ENCODE measurements at regions not wholly inside any gene's neighbourhood (a gene's known extent, or its start where the extent isn't known, plus 50 kb on each side); places are given as distances from the start of the nearest gene placed in this dataset.
A peak's percentile ranks its signal among the peaks of the same experiment; 100 is the strongest.

- no peak overlapping the region for H2AK5ac ChIP-seq (ENCODE audit: insufficient read length, low read length)
- no peak overlapping the region for H3K4ac ChIP-seq (ENCODE audit: low read depth, low read length)
- no peak for TF ChIP-seq CTCF (conservative IDR thresholded peaks at IDR 0.05)
- H2AFZ ChIP-seq (ENCODE audit: low read length) = no peak overlapping the region
- H4K20me1 ChIP-seq (ENCODE audit: control insufficient read depth, insufficient read depth, insufficient read length) = no peaks in the 10 kb centered on the region
- no peak overlapping the region for H3K9ac ChIP-seq (ENCODE audit: extremely low read depth, insufficient read length, low read length)
- 0 out of 2 replicates have a peak, but pooled peaks cover 2% of the 10 kb centered on the region for H3K4me1 ChIP-seq (ENCODE audit: insufficient read depth, low read length)
- Mint-ChIP-seq H3K27ac (peak overlapping the region in 2 of 3 experiments; percentile 64 to 71; a peak in 4 of 7 replicates), H3K4me1 (peaks cover 23 to 26% of the 10 kb centered on the region in 2 experiments), H3K9me3 (peaks cover 0 to 3% of the 10 kb centered on the region in 2 experiments; a peak in 1 of 5 replicates), H3K27me3 (ENCODE audit: low read depth) (peaks cover 25% of the 10 kb centered on the region), H3K36me3 (ENCODE audit: insufficient read depth in 1 of 3, low read depth in 3 of 3) (peaks cover 0 to 5% (median 5%) of the 10 kb centered on the region in 3 experiments; a peak in 2 of 7 replicates), H3K4me3 (0 out of 5 replicates have a peak overlapping the region, but pooled peaks of 1 of the 2 experiments have one; percentile 12)
- H3K23me2 ChIP-seq (ENCODE audit: insufficient read length, low read depth, low read length, poor library complexity, severe bottlenecking) = no peaks in the 10 kb centered on the region
- H3K27me3 ChIP-seq (ENCODE audit: insufficient read depth, low read length) = no peaks in the 10 kb centered on the region
- H3K4me2 ChIP-seq (ENCODE audit: insufficient read depth, insufficient read length, low read length) = no peak overlapping the region
- H3K9me3 ChIP-seq (ENCODE audit: control insufficient read depth, low read depth, low read length) = no peaks in the 10 kb centered on the region
- no peak overlapping the region for H2BK12ac ChIP-seq (ENCODE audit: insufficient read length, low read depth, low read length)
- H2BK20ac ChIP-seq (ENCODE audit: low read depth, low read length, poor library complexity, severe bottlenecking) = no peak overlapping the region
- H3K18ac ChIP-seq (ENCODE audit: insufficient read length, low read depth, low read length) = no peak overlapping the region
- no peak overlapping the region for H2BK120ac ChIP-seq (ENCODE audit: low read depth, low read length, poor library complexity, severe bottlenecking)
- no peak overlapping the region for H3K56ac ChIP-seq (ENCODE audit: insufficient read length, low read depth, low read length)
- no peak overlapping the region for H4K91ac ChIP-seq (ENCODE audit: insufficient read length, low read depth, low read length)
- H4K5ac ChIP-seq (ENCODE audit: insufficient read length, low read depth, low read length) = no peak overlapping the region
- no peak overlapping the region for H3K27ac ChIP-seq (ENCODE audit: insufficient read length, low read depth, low read length)
- no peaks in the 10 kb centered on the region for H3K79me2 ChIP-seq (ENCODE audit: insufficient read depth, low read length)
- no CpG with 5 or more reads among the region's 5 CpGs for WGBS (ENCODE audit: extremely low coverage, insufficient read length, low lambda C conversion rate)
- H3K23ac ChIP-seq (ENCODE audit: insufficient read length, low read depth, low read length) = no peak overlapping the region
- H4K8ac ChIP-seq (replicated peaks; ENCODE audit: insufficient read length, low read depth, low read length) = no peak overlapping the region
- no peak for DNase-seq
- no peak overlapping the region for H2BK15ac ChIP-seq (ENCODE audit: low read depth, low read length)
- H3K79me1 ChIP-seq (ENCODE audit: insufficient read depth, low read depth, low read length, poor library complexity, severe bottlenecking) = no peaks in the 10 kb centered on the region
- no peak overlapping the region for H3K14ac ChIP-seq (ENCODE audit: insufficient read depth, low read length)
- no peak overlapping the region for H2BK5ac ChIP-seq (ENCODE audit: insufficient read length, low read length)
- no peak overlapping the region for H3T11ph ChIP-seq (ENCODE audit: low read length)
Observed at GRCh38 chr3:194777729-194778128, 92.0 kb downstream of the FAM43A start.
